ENCODE measurements at regions not wholly inside any gene's neighbourhood (a gene's known extent, or its start where the extent isn't known, plus 50 kb on each side); places are given as distances from the start of the nearest gene placed in this dataset.

GRCh38 chr6:159441704-159441981 is 251.4 kb downstream of the SOD2 start:
- no peak for TF ChIP-seq CTCF (IDR thresholded peaks at IDR 0.05; ENCODE audit: extremely low read depth, insufficient read depth, missing control alignments)
- in situ Hi-C loops (cut with MboI; ENCODE audit: low pct_unique_long_range_greater_than_20kb, low sequenced_read_pairs, unreplicated experiment), result no loop called here
- no peak for DNase-seq (ENCODE audit: low spot score)

- no peak for TF ChIP-seq CTCF (IDR thresholded peaks at IDR 0.05; ENCODE audit: extremely low read depth, insufficient read depth, missing control alignments)
- DNase-seq (ENCODE audit: low spot score), result no peak
- in situ Hi-C loops (cut with MboI; ENCODE audit: low pct_unique_long_range_greater_than_20kb, low sequenced_read_pairs, unreplicated experiment), result no loop called here
Observed at GRCh38 chr6:159440911-159441703, 251.9 kb downstream of the SOD2 start.

- no peak for TF ChIP-seq CTCF (IDR thresholded peaks at IDR 0.05; ENCODE audit: extremely low read depth, insufficient read depth, missing control alignments)
- no peak for DNase-seq (ENCODE audit: low spot score)
- in situ Hi-C loops (cut with MboI; ENCODE audit: low pct_unique_long_range_greater_than_20kb, low sequenced_read_pairs, unreplicated experiment), result no loop called here
Observed at GRCh38 chr6:159440349-159440748, 252.7 kb downstream of the SOD2 start.

- TF ChIP-seq CTCF (IDR thresholded peaks at IDR 0.05; ENCODE audit: extremely low read depth, insufficient read depth, missing control alignments), result no peak
- no peak for DNase-seq (ENCODE audit: low spot score)
- in situ Hi-C loops (cut with MboI; ENCODE audit: low pct_unique_long_range_greater_than_20kb, low sequenced_read_pairs, unreplicated experiment), result no loop called here
Observed at GRCh38 chr6:159439651-159440050, 253.4 kb downstream of the SOD2 start.

GRCh38 chr6:159438106-159438505 is 254.9 kb downstream of the SOD2 start:
- TF ChIP-seq CTCF (IDR thresholded peaks at IDR 0.05; ENCODE audit: extremely low read depth, insufficient read depth, missing control alignments), result no peak
- DNase-seq (ENCODE audit: low spot score), result no peak
- in situ Hi-C loops (cut with MboI; ENCODE audit: low pct_unique_long_range_greater_than_20kb, low sequenced_read_pairs, unreplicated experiment), result no loop called here

- in situ Hi-C loops (cut with MboI; ENCODE audit: low pct_unique_long_range_greater_than_20kb, low sequenced_read_pairs, unreplicated experiment), result no loop called here
- no peak for DNase-seq (ENCODE audit: low spot score)
- no peak for TF ChIP-seq CTCF (IDR thresholded peaks at IDR 0.05; ENCODE audit: extremely low read depth, insufficient read depth, missing control alignments)
Observed at GRCh38 chr6:159436581-159436980, 256.5 kb downstream of the SOD2 start.

Data from GM13977 (cell line).